ENCODE measurements at regions not wholly inside any gene's neighbourhood (a gene's known extent, or its start where the extent isn't known, plus 50 kb on each side); places are given as distances from the start of the nearest gene placed in this dataset.

DNA sequence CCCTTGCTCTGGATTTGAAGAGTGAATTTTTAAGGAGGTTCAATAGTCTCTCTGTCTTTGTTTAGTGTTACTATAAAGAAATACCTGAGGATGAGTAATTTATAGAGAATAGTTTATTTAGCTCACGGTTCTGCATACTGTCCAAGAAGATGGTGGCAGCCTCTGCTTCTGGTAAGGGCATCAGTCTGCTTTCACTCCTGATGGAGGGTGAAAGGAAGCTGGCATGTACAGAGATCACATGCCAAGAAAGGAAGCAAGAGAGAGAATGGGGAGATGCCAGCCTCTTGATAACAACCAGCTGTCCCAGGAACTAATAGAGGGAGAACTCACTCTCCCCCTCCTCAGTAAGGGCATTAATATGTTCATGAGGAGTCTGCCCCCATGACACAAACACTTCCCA is 917.5 kb upstream of the GOT2 start:
- TF ChIP-seq CTCF (conservative IDR thresholded peaks at IDR 0.05): no peak
- no peak for TF ChIP-seq EZH2 (IDR thresholded peaks at IDR 0.05; ENCODE audit: low read depth)

Data from PC-9 (cell line).